UCSD-AML1 (cell line): ENCODE measurements at regions not wholly inside any gene's neighbourhood (a gene's known extent, or its start where the extent isn't known, plus 50 kb on each side); places are given as distances from the start of the nearest gene placed in this dataset.

Experiments
- DNase-seq: peaks from one replicate; lab custom pipeline; 2025; ENCODE audit not compliant: unreplicated experiment; lab: John Stamatoyannopoulos, UW

DNA sequence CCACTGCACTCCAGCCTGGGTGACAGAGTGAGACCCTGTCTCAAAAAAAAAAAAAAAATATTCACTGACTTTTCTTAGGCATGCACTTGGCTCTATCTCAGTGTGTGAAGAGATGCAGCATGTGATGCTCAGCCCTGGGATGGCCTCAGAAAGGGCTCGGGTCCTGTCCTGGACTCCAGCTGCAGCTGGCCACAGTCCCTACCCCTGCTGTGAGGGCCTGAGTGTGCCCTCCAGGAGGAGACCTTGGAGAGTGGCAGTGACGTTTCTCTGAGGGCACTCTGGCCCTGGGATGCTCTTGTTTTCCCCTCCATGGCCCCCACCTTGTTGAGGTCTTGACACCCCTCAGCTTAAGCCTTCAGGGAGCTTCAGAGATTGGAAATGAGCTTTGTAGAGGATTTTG, 81.9 kb upstream of the POU3F1 start:
- DNase-seq, result no peak

DNA sequence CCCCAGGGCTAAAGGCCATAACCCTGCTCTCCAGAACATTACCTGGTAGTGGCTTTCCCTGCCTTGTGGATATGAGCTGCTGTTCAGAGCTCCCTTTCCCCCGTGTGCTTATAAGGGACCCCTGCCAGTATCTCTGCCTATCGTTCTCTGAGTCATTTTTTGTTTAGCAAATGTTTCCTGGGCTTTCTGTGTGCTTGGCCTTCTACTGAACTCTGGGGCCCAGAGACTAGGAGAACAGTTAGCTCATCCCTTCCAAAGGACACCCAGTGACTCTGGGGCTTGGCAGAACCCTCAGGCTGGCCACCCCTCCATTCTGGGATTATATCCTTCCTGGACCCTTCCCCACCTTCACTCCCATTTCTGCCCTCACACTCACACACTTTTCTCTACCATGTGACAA, 80.8 kb upstream of the POU3F1 start:
- no peak for DNase-seq

DNA sequence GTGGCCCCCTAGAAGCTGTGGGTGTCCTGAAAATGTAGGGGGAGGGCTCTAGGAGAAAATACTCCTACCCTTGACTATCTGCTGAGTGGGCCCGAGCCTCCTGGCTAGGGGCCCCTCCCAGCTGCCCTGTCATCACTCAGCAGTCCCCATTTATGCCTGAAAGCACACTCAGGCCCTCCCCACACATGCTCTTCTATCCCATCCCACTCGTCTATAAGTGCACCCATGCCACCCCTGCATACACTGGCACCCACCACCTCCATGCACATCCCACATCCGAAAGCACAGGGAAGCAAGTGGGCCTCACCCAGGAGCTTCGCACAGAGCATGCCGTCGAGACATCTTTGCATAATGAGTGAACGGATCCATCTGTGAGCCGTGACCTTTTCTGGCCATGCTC, 80.4 kb upstream of the POU3F1 start:
- no peak for DNase-seq

DNA sequence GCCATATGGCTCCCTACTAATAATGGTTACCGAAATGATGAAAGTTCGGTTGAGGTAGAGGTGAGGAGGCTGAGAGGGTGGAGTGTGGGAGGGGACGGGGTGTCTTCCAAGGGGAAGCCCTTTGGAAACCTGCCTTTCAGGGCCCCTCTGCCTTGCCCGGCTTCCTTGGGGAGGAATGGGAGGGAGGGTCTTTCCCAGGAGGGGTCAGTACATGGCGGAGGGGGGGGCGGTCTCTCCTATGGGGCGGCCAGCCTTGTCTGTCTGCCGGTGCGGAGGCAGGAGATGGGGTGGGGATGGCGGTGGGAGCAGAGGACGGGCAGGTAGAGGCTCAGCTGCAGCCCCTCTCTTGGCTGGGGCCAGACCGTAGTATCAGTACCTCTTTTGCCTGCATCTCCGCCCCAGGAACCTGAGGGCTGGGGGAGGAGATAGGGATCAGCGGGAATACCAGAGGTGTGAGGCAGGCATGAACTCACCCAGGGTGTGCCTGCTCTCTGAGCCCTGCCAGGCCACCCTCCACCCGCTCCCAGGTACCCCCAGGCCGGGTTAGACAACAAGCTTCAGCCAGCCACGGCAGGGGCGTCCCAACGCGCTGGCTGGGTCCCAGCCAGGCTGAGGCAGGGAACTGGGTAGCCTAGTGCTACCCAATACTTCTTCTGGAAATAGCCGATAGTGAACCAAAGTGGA, 79.4 kb upstream of the POU3F1 start:
- no peak for DNase-seq

DNA sequence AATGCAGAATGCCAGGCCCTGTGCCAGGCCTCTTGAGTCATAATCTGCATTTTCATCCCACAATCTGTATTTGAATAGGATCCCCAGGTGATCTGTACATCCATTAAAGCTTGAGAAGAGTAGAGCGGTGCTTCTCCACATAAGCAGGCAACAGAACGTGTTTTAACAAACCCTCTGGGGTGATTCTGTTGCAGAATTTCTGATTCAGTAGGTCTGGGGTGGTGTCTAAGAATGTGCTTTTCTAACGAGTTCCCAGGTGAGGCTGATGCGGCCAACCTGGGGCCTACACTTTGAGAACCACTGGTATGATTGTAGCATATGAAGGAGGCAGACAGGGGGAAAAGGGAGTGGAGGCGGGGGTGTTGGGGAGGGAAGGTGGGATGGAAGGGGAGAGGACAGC, 78.4 kb upstream of the POU3F1 start:
- DNase-seq, result no peak

DNA sequence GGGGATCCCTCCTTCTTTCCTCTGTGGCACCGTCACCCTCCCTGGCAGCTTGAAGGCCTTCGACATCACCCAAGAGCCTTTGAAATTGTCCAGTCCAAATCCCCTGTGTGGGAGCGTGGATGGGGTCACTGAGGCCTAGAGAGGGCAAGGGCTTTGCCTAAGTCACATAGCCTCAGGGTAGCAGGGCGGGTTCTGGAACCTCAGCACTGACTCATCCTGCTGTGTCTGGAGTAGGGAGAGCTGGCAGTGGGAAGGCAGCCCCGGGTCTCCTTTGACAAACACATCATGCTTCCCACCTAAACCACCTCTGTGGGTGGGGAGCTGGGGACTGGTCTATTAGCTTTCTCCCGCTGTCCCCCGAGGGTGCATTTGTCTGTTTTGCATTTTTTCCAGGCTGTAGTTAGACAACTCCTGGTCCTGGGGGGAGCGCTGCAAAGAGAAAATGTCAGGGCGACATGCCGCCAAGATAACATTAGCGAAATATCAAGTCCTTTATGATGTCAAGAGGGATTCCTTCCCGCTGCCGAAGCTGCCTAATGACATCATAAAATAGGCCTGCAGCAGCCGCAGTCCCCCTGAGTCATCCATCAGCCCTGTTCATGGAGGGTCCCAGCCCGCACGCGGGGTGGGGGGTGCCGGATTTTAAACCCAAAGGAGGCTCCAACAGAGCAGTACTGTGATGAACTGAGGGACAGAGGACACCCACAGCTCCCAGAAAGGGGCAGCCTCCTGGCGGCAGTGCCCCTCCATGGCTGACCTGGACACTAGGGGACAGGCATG, 77.0 kb upstream of the POU3F1 start:
- no peak for DNase-seq

DNA sequence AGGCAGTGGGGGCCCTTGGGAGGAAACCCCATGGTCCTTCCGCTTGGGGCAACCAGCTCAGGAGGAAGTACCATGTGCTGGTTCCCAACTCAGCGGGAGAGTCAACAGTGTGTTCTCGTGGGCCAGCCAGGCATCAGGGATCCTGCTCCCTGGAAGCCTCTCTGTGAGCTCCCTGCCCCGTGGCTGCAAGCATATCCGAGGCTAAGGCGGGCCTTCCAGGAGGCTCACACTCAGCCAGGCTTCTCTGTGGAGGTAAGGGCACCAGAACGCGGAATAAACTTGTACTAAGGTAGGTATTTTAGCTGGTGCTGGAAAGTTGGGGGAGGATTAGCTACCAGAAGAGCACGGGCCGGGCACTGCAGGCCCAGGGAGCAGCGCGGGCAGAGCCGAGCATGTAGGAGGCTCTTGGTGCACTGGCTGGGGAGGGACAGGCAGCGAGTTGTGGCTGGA, 74.7 kb upstream of the POU3F1 start:
- no peak for DNase-seq

DNA sequence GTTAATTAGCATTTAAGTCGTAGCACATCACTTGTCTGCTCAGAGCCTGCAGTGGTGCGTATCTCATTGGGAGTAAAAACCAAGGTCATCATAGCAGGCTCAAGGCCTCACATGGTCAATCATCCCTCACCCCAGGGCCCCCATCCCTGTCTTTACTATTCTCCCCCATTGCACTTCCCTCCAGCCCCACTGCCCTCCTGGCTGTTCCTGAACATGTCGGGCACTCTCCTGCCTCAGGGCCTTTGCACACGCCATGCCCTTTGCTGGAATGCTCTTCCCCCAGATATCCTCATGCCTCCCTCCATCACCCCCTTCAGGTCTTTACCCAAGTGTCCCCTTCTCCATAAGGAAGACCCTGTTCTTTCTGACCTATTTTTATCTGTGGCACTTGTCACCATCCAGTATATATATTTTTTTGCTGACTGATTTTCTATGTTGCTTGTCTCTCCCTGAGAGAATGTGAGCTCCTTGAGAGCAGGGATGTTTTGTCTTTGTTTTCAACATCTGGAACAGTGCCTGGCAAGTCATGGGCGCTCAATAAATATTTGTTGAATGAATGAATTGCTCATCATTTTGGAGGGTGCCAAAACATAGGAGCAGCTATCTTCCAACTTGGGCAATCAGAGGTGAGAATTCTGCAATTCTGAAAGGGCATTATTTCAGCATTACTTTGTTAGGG, 74.1 kb upstream of the POU3F1 start:
- DNase-seq, result no peak

DNA sequence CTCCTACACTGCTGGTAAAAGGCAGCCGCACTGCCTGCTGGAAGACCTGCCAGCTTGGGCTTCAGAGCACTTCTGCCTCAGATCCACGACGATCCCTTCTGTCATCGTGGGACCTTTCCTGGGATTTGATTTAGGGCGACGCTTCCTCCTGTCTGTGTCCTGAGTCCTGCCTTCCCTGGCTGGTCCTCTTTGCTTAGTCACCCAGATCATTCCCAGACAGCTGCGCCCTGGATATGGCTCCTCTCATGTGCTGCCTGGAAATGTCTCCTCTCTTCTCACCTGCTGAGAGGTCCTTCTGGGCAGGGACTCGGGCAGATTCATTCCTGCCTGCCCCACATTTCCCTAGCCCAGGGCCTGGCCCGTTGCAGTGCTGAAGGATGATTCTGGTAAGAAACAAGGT, 72.4 kb upstream of the POU3F1 start:
- DNase-seq, result no peak

DNA sequence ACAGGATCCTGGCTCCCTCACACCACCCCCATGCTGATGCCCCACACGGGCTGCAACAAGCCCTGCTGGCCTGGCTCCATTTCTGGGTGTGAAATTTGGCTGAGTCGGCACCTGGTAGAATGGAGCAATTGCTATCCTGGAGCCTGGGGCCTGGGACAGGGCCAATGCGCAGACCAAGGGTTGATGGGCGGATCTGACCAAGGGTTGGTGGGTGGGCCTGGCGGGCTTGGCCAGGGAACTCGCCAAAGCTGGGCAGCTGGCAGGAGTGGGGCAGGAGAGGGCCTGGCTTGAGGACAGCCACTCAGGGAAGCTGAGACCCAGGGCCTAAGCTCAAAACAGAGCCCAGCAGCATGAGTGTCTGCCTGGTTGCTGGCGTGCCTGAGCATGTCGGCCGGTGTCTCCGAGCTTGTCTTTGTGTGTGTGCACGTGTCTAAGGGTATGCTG, 70.9 kb upstream of the POU3F1 start:
- no peak for DNase-seq

DNA sequence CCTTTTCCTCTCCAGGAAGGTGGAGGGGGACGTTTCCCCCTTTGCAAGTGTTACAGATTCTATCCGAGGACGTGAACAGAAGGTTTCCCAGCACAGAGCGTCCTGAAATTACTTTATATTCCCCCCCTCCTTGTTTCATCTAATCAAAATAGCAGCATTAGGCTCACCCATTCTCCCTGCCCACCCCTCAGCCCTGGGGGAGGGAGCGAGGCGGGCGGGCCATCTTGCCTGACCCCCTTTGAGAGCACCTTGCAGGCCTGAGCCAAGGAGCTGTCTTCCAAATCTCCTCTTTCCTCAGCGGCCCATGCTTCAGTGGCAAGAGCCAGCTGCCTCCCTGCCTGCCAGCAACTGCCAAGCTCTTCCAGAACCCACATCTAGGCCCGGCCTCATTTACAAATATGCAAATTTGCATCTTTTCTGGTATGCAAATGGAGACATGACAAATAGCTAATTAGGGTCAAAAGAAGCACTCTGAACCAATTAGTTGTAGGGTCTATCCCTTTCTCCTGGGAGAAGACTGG, 69.1 kb upstream of the POU3F1 start:
- DNase-seq, result no peak

DNA sequence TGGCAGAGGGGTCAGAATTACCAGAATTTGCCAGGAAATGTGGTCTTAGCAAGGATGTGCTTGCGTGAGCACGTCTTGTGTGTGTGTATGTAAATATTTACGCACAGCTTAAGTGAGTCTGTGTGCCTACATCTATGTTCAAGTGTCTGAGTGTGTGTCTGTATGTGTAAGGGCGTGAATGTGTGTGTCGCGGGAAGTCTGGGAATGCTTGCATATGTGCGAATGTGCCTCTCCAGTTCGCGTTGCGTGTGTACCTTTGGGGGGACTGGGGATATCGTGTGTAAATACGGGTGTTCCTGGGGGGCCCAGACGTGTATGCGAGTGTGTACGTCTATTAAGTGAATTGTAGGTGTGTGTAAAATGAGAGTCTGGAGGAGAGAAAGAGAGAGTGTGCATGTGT, 68.6 kb upstream of the POU3F1 start:
- DNase-seq, result no peak

DNA sequence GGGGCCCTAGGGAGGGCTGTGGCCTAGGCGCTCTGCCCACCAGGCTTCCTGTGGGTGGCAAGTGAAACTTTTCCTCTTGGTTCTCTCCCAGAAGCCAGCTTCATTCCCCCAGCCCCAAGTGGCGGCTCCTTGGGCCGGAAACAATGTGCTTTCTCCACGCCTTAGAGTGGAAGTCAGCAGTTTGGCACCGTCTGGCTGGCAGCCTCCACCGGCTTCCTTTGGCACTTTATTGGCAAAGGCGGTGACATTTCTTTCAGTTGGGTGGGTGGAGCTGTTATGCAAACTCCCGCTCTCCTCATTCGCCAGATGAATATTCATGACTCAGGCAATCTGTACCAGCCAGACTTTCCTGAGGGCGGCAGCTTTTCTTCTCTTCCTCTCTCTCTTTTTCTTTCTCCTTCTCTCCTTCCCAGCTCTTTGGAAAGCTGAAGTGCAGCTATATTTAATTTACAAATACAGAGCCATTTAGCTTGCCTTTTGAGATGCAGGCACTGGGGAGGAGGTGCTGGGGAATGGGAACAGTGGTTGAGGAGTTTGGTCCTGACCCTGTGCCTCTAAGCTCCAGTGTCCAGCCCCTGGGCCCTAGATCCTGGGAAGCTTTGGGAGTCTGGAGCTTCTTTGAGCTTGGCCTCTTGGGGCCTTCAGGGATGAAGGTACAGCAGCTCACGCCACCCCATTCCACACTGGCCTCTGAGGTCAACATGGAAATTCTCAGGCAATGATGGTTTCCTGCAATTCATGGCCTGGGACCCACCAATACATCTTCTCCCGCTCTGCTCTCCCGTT, 67.8 kb upstream of the POU3F1 start:
- no peak for DNase-seq

DNA sequence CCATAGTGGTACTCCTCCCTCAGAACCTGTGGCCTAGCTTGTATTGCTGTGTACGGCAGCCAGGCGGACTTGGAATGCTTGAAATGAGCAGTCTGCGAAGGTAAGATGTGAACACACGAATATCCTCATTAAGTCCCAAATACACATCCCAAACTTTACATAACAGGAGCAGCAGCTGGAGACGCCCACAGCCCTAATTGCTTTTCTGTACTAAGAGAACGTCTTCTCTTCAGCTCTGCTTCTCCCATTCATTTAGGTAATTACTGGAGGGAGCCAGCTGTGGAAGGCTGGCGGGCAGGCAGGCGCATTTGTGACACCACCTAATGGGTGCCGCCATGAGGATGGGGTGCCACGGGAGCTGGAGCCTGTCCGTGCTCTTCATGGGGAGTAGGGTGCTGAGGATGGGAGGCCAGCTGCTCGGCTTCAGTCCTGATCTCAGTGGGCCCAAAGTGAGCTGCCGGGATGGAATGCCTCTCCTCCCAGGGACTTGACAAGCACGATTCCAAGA, 66.6 kb upstream of the POU3F1 start:
- DNase-seq, result no peak

DNA sequence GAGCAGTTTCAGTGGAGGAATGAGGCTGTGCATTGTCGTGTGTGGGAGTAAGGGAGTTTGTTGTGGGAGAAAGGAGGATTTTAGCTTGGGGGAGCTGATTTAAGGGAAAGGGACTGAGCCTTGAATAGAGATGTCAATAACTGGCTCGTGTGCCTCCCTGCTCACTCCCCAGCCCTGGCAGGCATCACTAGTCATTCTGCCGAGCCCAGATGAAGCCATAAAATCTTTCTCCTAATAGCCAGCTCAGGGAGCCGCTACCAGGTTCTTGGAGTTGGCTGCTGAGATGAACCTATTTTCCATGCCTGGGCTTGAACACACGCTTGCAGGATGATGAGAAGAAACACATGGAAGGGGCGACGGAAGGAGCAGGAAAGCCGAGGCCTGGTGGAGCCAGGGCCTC, 65.0 kb upstream of the POU3F1 start:
- no peak for DNase-seq

DNA sequence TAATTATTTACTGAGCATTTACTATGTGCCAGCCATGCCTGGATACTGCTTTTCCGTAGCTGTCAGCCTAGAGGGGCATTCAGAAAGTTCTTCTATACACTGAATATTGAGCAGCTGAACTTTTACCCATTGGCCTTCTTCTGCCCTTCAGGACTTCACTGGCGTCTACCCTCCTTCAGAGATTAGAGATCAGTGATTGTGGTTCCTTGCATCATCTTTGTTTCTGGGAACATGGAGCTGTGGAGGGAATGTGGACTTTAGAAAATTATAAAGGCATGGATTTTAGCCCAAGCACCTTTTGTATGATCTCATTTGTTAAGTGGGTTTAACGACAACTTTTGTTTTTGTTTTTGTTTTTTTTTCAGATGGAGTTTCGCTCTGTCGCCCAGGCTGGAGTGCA, 58.7 kb upstream of the POU3F1 start:
- DNase-seq, result no peak

DNA sequence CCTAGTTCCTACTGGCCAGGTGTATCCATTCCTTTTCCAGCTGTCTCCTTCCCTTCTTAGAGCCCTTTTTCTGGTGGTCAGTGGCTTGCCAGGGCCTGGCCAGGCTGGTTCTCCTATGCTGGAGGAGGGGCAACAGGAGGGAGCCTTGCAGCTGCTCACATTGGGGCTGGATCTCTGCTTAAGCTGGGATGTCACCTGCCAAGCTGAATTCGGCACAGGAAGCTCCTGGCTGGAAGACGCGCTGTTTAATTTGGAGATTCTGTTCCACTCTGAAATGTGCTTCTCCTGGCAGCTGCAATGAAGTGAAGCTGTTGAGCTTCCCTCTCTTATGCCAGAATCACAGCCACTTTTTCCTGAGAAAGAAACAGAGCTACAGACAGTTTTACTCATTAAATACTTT, 56.0 kb upstream of the POU3F1 start:
- DNase-seq, result no peak

DNA sequence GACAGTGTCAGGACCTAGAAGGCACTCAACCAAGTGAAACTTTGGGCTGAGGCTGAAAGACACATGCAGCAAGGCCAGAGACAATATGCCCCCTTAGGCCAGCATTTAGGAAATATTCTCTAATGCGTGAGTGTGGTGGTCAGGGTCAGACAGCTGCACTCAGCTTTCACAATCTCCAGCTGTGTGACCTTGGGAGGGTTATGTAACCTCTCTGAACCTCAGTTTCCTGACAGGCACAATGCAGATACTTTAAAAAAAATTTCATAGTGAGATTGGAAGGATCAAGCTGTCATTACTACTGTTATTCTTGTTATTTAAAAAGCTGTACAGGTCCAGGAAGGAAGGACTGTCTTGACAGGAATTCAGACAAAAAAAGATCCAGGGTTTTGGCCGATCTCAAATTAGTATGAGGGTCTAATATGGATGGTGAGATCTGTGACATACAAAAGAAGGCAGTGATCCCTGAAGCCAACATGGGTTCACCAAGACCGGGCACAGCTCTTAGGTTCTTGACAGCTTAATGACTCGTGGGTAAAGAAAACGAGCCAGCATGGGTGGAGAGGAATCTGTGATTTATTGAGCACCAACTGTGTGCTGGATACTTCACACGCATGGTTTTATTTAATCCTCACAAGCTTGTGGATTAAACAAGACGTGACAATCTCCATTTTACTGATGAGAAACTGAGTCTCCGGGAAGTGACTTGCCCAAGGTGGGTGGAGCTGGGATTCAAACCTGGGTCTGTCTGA, 54.6 kb upstream of the POU3F1 start:
- no peak for DNase-seq

DNA sequence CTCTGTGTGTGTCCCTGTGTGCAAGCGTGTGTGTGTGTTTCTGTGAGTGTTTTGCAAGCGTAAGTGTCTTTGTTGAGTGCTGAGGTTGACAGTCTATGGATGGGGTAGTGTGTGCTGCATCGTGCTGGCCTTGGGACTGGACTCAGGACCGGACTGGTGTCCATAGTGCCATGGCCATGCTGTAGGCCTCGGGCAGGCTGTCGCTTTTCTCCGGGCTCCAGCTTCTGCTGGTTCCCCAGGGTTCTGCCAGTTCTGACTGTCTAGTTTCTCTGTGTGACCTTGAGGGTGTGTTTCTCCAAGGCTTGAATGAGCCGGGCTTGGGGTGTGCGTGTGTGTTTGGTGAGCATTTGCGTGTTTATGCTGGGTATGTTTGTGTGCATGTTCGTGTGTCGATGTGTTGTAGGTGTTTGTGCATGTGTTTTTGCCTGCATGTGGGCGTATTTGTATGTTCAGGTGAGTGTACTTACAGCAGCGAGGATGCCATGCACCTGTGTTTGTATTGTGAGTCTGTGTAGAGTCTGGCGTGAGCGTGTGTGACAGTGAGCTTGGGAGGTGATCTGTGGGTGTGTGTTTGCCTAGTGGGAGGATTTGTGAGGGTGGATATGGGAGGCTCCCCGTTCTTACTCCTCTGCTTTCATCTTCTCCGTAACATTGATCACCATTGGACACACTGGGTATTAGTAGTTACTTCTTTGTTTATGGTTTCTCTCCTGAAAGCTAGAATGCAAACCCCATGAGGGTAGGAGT, 51.7 kb upstream of the POU3F1 start:
- DNase-seq, result no peak
